K562 (cell line): ENCODE measurements at regions not wholly inside any gene's neighbourhood (a gene's known extent, or its start where the extent isn't known, plus 50 kb on each side); places are given as distances from the start of the nearest gene placed in this dataset.

Source experiments
- ATAC-seq: fragments of 200-7000 bp; cut with Tn5 transposase; 3 replicates; pipeline ENCODE4 v1.9.1; 2020; ENCODE audit warnings: moderate library complexity
- BruUV-seq: library from RNA; stranded (reverse); fragments of 400-500 nt; replicated peaks from 2 replicates; lab custom pipeline; 2021; lab: Mats Ljungman, UMichigan
- CTCF ChIA-PET: fragments of 300-600 bp; formaldehyde crosslinking; extraction: SDS; loops from one replicate; lab custom pipeline; 2021; ENCODE audit warnings: low intra/inter-chr PET ratio; lab: Yijun Ruan, JAX
- POLR2A ChIA-PET: fragments of 300-600, 350-650 bp; sonication (Branson Sonifier 250); formaldehyde crosslinking; extraction: SDS; loops from one replicate; lab custom pipeline; 2021; ENCODE audit warnings: antibody characterized with exemption, inconsistent platforms; lab: Yijun Ruan, JAX
- DNase-seq, 4 experiments: peaks; one replicate each; pipeline versions ENCODE4 v3.0.0 to v3.0.0-alpha.2; 2011 to 2018; ENCODE audit warnings: low spot score in 3 of 4, mixed read lengths in 3 of 4; ENCODE audit errors: extremely low read depth in 1 of 4
- FAIRE-seq: peaks from 2 replicates; lab custom pipeline; 2011; peaks lifted over from hg19 to GRCh38; lab: Jason Lieb, UNC
- H2AFZ ChIP-seq: 2 replicates; pipeline ENCODE4 v1.6.0; 2011; ENCODE audit warnings: low read depth, low read length, control low read depth, inconsistent platforms
- H3K27ac ChIP-seq: fragments of 200-600 bp; 3 replicates; pipeline ENCODE4 v1.8.0; 2011; ENCODE audit warnings: low read depth, mild to moderate bottlenecking, control low read depth, inconsistent platforms, low read length, moderate library complexity, mixed read lengths; ENCODE audit errors: extremely low read depth
- H3K27me3 ChIP-seq, 2 experiments: fragments of 300-600 bp in 1 of 2; 2 replicates in 1 of 2; 3 replicates in 1 of 2; pipeline versions ENCODE4 v1.6.0 to v1.8.0; 2011; ENCODE audit warnings: inconsistent platforms in 2 of 2, low read length in 2 of 2, mild to moderate bottlenecking in 1 of 2, mixed read lengths in 1 of 2, moderate library complexity in 1 of 2; ENCODE audit not compliant: control insufficient read depth in 2 of 2, insufficient read depth in 2 of 2
- H3K36me3 ChIP-seq: fragments of 300-600 bp; 3 replicates; pipeline ENCODE4 v1.8.0; 2011; ENCODE audit warnings: mild to moderate bottlenecking, low read length, inconsistent platforms; ENCODE audit not compliant: control insufficient read depth, insufficient read depth
- H3K4me1 ChIP-seq, 2 experiments: fragments of 200-600 bp in 1 of 2; replicated peaks in 1 of 2; 2 replicates in 1 of 2; 3 replicates in 1 of 2; pipeline versions ENCODE4 v1.5.1 to v1.8.0; 2011; ENCODE audit warnings: inconsistent platforms in 2 of 2, low read length in 2 of 2, mild to moderate bottlenecking in 1 of 2, mixed read lengths in 1 of 2, moderate library complexity in 1 of 2; ENCODE audit not compliant: control insufficient read depth in 2 of 2, insufficient read depth in 2 of 2
- H3K4me2 ChIP-seq: 2 replicates; pipeline ENCODE4 v1.6.1; 2011; ENCODE audit warnings: low read length, control low read depth, inconsistent platforms, mixed read lengths; ENCODE audit not compliant: insufficient read depth
- H3K4me3 ChIP-seq: fragments of 200-600 bp; sonication (generic), shearing (Covaris generic); 2 replicates; pipeline ENCODE4 v1.5.1; 2016; ENCODE audit warnings: control low read depth, inconsistent platforms
- H3K79me2 ChIP-seq: fragments of 200-600 bp; 3 replicates; pipeline ENCODE4 v1.8.0; 2011; ENCODE audit warnings: low read length, inconsistent platforms; ENCODE audit not compliant: control insufficient read depth, insufficient read depth
- H3K9ac ChIP-seq, 2 experiments: 2 replicates each; pipeline versions ENCODE4 v1.6.0 to v1.6.1; 2011; ENCODE audit warnings: low read depth in 2 of 2, low read length in 2 of 2, control low read depth in 1 of 2, inconsistent platforms in 1 of 2, mild to moderate bottlenecking in 1 of 2, mixed read lengths in 1 of 2; ENCODE audit not compliant: insufficient read depth in 1 of 2
- H3K9me1 ChIP-seq: one replicate; pipeline ENCODE4 v1.6.0; 2011; ENCODE audit warnings: inconsistent platforms, mild to moderate bottlenecking, low read length, moderate library complexity; ENCODE audit not compliant: control insufficient read depth, insufficient read depth
- H3K9me3 ChIP-seq: replicated peaks from 2 replicates; pipeline ENCODE4 v1.5.1; 2011; ENCODE audit warnings: low read depth, low read length, inconsistent platforms; ENCODE audit not compliant: control insufficient read depth, insufficient read depth
- H4K20me1 ChIP-seq: replicated peaks from 2 replicates; pipeline ENCODE4 v1.6.1; 2011; ENCODE audit warnings: low read length, inconsistent platforms, mixed read lengths; ENCODE audit not compliant: control insufficient read depth, insufficient read depth
- BACH1 ChIP-seq: fragments of 200-800 bp; sonication (Bioruptor generic); IDR thresholded peaks from 2 replicates; pipeline ENCODE4 v1.6.1; 2016; ENCODE audit warnings: missing genetic modification characterization, missing compliant biosample characterization
- CHD2 ChIP-seq: IDR thresholded peaks from 2 replicates; pipeline ENCODE4 v1.6.1; 2011; ENCODE audit warnings: low read depth, low read length
- HES1 ChIP-seq: fragments of 450-650 bp; IDR thresholded peaks from 2 replicates; pipeline ENCODE4 v1.6.1; 2016; ENCODE audit warnings: low read depth, mild to moderate bottlenecking, moderate library complexity
- NFXL1 ChIP-seq: fragments of 450-650 bp; formaldehyde crosslinking; IDR thresholded peaks from 2 replicates; pipeline ENCODE4 v1.4.0; 2021; ENCODE audit warnings: mild to moderate bottlenecking
- POLR3A ChIP-seq: IDR thresholded peaks from 2 replicates; pipeline ENCODE4 v1.6.1; 2011; ENCODE audit warnings: borderline replicate concordance, mild to moderate bottlenecking, moderate library complexity; ENCODE audit not compliant: insufficient read length, insufficient read depth; ENCODE audit errors: extremely low read depth
- PREB ChIP-seq: sonication (generic); formaldehyde crosslinking; IDR thresholded peaks from 2 replicates; pipeline ENCODE4 v1.8.1; 2023; ENCODE audit warnings: mild to moderate bottlenecking, missing genetic modification reagents
- SAP30 ChIP-seq: fragments of 200-600 bp; sonication (generic); IDR thresholded peaks from 2 replicates; pipeline ENCODE4 v1.6.1; 2012; ENCODE audit warnings: borderline replicate concordance, low read depth, mild to moderate bottlenecking, moderate library complexity, low read length, control low read depth, inconsistent platforms; ENCODE audit not compliant: insufficient read depth, poor library complexity, severe bottlenecking
- SFPQ ChIP-seq: fragments of 200-400 bp; formaldehyde crosslinking; IDR thresholded peaks from 2 replicates; pipeline ENCODE4 v1.6.1; 2017; ENCODE audit warnings: mild to moderate bottlenecking, low read depth, low read length, moderate library complexity
- TARDBP ChIP-seq: fragments of 450-650 bp; IDR thresholded peaks from 2 replicates; pipeline ENCODE4 v1.6.1; 2016
- ZNF316 ChIP-seq: fragments of 450-650 bp; IDR thresholded peaks from 2 replicates; pipeline ENCODE4 v1.6.1; 2016
- ZNF384 ChIP-seq: IDR thresholded peaks from 2 replicates; pipeline ENCODE4 v1.6.1; 2012; ENCODE audit warnings: low read depth, low read length, improper control_type of control experiment
- ZNF699 ChIP-seq: fragments of 250-450 bp; sonication (Bioruptor Pico); IDR thresholded peaks from 2 replicates; pipeline ENCODE4 v1.8.0; 2021; ENCODE audit warnings: mild to moderate bottlenecking, moderate library complexity; ENCODE audit not compliant: insufficient replicate concordance
- WGBS: fragments of 100-300 bp; shearing (Covaris generic); methylation state at CpG from one replicate; pipeline ENCODE4 v1.1.6; 2016; ENCODE audit warnings: low coverage, mixed read lengths; ENCODE audit not compliant: insufficient coverage; ENCODE audit errors: missing lambda C conversion rate; 5-methylcytosine and 5-hydroxymethylcytosine counted together
- in situ Hi-C: fragments of 300-500 bp; cut with MboI; formaldehyde crosslinking; loops from 4 replicates; pipeline ENCODE4 v1.15.0; 2018; ENCODE audit warnings: inconsistent platforms, mixed read lengths
- intact Hi-C: fragments of 100-400 bp; cut with micrococcal nuclease; formaldehyde crosslinking; loops from 2 replicates; pipeline ENCODE4 v1.14.2; 2022

GRCh38 chr13:23515116-23515515 lies 55.1 kb upstream of the TNFRSF19 start:
- Histone ChIP-seq H3K4me2 (no peak overlapping the region), H3K4me3 (no peak overlapping the region), H3K79me2 (no peaks in the 10 kb centered on the region), H3K4me1 (no peaks in the 10 kb centered on the region), H3K9ac (no peak overlapping the region), H3K9me1 (no peaks in the 10 kb centered on the region), H3K9me3 (no peaks in the 10 kb centered on the region), H2AFZ (no peak overlapping the region), H3K27me3 (peaks cover 0 to 4% of the 10 kb centered on the region in 2 experiments; a peak in 1 of 5 replicates), H3K36me3 (no peaks in the 10 kb centered on the region), H3K27ac (no peak overlapping the region), H4K20me1 (no peaks in the 10 kb centered on the region)
- WGBS, result 0% methylated on average over 2 of the region's 2 CpGs
- no TSS peak for BruUV-seq
- DNase-seq, result no peak
- intact Hi-C loops, result no loop called here
- FAIRE-seq, result no peak
- ChIA-PET CTCF (no interaction called here), POLR2A (no interaction called here)
- TF ChIP-seq ZNF384 (no peak), TARDBP (no peak), HES1 (no peak), ZNF699 (CRISPR knock-in tag) (no peak), SFPQ (no peak), PREB (no peak), NFXL1 (CRISPR knock-in tag) (no peak), SAP30 (no peak), BACH1 (tag) (no peak), ZNF316 (no peak), CHD2 (no peak), POLR3A (no peak)
- ATAC-seq, result no peak
- in situ Hi-C loops, result no loop called here
